Glomerular endothelial cell (primary cell): ENCODE measurements at regions not wholly inside any gene's neighbourhood (a gene's known extent, or its start where the extent isn't known, plus 50 kb on each side); places are given as distances from the start of the nearest gene placed in this dataset.
A peak's percentile ranks its signal among the peaks of the same experiment; 100 is the strongest.

Experiments used
- DNase-seq: peaks from one replicate; pipeline ENCODE4 v3.0.0-alpha.2; 2011; ENCODE audit warnings: low read depth, low spot score; ENCODE audit errors: extremely low read depth

- no peak for DNase-seq
Measured at GRCh38 chr16:51455398-51455797, 304.3 kb upstream of the SALL1 start.

DNA sequence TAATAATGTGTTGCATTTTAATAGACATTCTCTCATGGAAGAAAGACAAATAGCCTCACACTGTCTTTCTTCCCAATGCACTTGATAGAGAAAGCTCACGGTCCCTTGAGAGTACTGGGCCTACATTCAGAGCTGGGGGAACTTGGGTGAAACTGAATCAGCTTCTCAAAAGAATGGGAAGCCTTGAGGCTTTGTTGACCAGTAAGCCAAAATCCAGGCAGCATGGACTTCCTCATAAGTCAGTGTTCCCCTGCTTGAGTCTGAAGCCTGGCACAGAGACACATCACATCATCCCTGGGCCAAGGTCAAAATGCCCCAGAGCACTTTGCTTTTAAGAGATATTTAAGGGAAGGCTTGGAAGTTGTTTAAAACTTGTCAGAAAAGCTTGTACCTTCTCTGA is 302.2 kb upstream of the SALL1 start:
- DNase-seq: no peak

- no peak for DNase-seq
Measured at GRCh38 chr16:51450909-51451308, 299.8 kb upstream of the SALL1 start.

GRCh38 chr16:51450376-51450775 is 299.3 kb upstream of the SALL1 start:
- DNase-seq: no peak

GRCh38 chr16:51449441-51449840 is 298.4 kb upstream of the SALL1 start:
- DNase-seq: no peak

DNA sequence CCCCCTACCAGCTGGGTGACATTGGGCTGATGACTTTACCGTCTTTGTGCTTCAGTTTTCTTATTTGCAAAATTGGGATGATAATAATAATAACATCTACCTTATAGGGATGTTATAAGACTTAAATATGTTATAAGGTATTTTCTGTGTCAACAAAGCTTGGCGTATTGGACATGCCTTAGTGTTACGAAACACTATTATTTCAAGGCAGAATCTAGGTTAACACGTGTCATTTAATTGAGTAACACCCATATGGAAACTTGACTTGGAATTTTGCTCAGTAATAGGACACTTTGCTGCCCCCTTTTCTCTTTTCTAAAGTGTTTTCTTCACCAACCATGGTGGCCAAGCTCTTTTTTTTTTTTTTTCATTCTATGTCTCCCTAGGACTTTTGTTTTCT is 294.2 kb upstream of the SALL1 start:
- DNase-seq: no peak

DNA sequence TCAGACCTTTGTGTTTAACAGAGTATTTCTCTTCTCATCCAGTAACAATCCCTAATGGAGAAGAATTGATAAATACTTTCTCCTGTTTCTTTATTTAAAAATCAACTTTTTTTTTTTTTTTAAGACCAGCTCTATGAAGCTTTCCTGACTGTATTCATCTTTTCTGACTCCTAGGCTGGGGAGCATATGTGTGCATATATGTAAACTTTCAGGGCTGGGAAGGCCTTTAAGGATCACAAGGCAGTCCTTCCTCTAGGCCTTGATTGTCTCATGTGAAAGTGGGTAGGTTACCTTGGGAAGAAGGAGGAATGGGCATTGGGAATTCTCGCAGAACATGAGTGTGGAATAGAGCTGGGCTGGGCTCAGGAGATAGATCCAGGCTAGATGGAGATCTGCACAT is 292.9 kb upstream of the SALL1 start:
- no peak for DNase-seq

GRCh38 chr16:51442141-51442870 is 291.2 kb upstream of the SALL1 start:
- DNase-seq: no peak

DNA sequence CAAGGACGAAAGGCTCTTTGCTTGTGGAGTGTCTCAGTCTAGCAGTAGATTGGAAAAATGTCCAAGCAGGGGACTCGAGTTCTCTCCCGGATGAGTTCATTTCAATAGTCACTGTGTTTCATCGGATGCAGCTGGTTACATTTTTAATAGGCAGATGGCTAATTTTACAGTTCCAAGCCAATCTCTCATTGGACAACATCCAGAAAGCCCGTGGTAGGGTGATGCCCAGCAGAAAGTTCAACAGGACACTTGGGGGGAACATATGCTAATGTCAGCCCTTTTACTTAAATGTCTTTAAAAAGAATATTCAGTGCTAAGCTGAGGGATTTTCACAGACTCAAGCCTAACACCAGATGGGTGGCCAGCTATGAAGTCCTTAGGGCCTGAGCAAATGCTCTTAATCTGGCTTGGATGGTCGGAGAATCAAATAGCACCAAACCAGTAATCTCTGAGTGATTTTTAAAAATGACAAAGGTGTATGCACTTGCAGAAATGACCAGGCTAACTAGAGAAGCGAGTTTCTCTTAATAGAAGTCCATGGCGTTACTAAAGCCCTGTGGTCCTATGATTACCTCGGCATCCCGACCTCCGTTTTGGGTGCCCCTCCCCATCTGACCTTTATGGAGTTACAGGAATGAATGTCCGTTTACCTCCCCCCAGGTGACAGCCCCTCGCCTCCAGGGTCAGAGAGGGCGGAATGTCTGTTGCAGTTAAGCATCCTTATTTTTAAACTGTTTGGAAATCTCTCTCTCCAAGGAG is 289.2 kb upstream of the SALL1 start:
- no peak for DNase-seq

DNA sequence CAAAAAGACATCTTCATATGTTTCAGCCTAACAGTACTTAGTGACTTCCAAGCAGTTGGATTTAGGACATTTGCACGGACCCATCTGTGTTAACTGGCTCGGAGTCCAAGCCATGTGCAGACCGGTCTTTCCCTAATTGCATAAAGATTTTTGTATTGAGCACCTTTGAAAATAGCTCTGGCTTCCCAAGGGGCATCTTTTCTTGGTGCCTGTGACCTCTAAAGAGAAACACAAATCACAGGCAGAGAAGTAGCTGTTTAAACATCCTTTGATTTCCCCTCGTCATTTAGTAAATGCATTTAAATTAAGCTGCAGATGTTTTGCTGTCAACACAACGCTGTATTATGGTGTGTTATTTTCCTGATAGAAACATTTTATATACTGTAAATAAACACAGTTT is 288.2 kb upstream of the SALL1 start:
- no peak for DNase-seq

GRCh38 chr16:51436742-51437141 is 285.7 kb upstream of the SALL1 start:
- no peak for DNase-seq

GRCh38 chr16:51434567-51435198 is 283.6 kb upstream of the SALL1 start:
- DNase-seq: no peak

DNA sequence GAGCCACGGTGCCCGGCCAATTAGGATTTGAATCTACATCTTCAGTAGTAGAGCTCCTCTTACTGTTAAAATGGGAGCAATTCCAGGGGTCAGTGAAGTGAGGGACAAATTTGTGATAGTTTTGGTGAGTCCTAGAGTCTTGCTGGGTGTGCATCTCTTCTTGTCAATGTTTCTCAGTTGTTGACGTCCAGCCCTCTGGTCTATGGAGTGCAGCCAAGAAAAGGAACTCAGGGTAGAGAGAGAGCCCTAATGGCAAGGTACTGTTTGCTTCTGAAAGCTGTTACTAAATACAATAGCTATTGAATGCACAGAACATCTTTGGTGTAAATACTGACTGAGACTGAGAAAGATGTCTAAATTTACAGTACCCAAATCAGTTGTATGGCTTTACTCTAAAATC is 282.5 kb upstream of the SALL1 start:
- no peak for DNase-seq

GRCh38 chr16:51431517-51432241 is 280.6 kb upstream of the SALL1 start:
- peak; percentile 3 for DNase-seq

DNA sequence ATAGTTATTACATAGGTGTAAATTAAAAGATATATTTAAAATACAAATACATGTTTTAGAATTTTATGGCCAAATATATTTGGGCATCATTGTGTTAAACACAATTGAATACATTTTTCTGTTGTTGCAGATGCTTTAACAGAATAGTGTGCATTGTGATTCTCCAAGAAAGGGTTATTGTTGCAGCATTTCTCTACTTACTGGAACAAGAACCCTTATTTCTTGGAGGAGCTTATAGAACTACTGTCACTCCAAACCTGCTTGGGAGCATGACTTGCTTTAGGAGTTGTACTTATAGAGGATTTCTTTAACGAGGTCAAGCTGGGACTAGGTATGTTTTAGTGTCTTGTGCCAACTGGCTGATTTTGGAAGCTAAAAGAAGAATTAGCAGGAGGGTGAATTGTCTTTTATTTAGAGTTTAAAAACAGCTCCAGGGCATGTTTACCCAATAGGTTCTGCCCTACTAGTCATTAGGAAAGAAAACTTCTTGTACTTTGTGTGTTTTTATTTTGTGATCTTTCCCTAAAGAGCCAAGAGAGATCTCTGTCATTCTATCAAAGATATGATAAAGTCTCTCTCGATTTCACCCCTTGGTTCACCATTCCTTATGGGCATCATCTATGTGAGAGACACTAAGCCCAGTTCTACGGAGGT is 279.8 kb upstream of the SALL1 start:
- no peak for DNase-seq

- DNase-seq: no peak
Measured at GRCh38 chr16:51429041-51429440, 278.0 kb upstream of the SALL1 start.

DNA sequence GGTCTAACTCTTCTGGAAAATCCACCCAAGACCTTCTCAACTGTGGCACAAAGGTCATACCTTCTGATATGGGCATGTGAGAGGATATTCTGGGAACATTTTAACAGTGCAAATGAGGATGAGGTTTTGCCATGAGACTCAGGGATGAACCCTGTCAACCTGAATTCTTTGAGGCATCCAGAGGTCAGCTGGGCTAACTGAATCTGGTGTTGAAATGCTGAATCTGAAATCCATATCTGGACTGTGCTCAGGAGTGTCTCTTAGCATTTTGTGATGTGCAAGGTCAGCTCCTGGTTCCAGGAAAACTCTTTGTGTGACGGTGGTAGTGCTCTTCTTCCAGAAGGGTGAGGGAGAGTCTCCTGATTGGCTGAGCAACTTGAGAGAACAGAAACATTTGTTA is 276.0 kb upstream of the SALL1 start:
- no peak for DNase-seq

DNA sequence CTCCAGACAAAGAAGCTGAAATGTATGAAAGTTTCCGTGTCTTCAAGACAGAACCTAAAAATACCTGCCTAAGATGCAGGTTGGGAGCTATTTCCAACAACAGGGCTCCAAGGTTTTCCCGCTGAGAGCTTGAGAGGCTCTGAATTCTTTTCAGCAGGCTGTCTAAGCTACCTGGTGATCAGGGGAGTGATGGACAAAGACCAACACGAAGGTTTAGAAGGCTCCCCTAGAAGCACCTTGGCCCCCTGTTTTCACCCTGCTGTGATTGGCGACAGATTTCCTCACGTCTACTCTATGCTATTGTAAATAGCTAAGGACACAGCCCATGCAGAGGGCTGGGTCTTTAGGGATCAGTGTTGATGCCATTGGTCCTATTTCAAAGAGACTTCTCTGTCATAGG is 275.2 kb upstream of the SALL1 start:
- DNase-seq: no peak

DNA sequence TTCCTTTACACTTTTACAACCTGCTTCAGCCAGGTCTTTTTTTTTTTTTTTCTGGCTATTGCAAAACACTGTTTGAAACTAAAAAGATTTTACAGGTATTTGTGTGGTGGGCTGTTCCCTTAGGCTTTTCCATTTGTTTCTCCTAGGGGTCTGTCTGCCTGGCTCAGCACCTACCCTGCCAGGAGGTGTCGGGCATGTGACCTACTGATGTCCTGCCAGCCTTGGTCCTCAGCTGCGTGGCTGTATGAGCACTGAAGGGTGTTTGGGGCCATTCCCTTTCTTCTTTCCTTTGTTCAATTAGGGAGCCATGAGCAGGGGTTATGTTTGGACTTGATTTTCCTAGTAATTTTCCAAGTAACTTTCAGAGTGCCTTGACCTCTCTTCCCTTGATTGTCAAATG is 269.2 kb upstream of the SALL1 start:
- no peak for DNase-seq

DNA sequence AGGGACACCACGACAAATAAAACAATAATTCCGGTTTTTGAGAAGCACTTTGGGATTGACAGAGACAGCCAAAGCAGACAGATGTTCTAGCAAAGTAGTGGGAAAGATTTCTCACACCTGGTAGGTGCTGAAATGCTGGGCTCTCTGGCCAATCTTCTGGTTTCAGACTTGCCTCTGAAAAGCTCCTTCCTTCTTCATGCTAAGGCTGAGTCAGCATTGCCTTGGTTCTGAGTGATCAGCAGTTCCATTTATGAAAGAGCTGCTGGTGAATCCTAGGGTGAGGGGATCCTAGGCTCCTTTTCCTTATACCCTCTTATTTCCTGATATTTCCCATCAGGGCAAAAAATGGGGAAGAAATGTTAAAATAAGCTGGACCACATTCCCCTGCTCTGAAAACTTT is 268.7 kb upstream of the SALL1 start:
- no peak for DNase-seq

DNA sequence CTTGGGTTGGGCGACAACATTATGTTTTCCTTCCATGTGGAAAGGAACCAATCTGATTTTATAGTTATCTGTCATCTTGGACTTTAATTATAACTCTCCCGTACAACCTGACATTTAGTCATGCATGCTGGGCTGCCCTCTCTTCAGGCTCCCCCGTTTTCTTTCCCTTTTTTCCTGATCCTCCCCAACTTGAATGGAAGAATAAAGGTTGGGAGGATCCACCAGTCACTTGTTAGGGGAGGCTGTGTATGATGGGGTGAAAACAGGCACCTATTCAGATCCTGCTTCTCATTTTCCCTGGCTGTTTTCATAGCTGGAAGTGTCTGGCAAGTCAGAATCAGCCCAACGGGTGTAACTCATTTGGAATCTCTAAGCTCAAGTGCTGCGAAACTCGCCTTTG is 267.2 kb upstream of the SALL1 start:
- DNase-seq: no peak
